Natural killer cell (primary cell): ENCODE measurements at regions not wholly inside any gene's neighbourhood (a gene's known extent, or its start where the extent isn't known, plus 50 kb on each side); places are given as distances from the start of the nearest gene placed in this dataset.

ENCODE experiments used
- ATAC-seq, 3 donors: fragments of 150-1000 bp in 2 of 3; fragments of 200-7000 bp in 1 of 3; cut with Tn5 transposase; 1 replicate in 1 of 3; 2 replicates in 2 of 3; pipeline ENCODE4 v1.10.0; 2021; ENCODE audit warnings: mild to moderate bottlenecking in 2 of 3, moderate library complexity in 2 of 3
- DNase-seq, 2 donors: peaks; one replicate each; pipeline versions ENCODE4 v3.0.0 to v3.0.0-alpha.2; 2013 to 2021; ENCODE audit warnings: mixed read lengths in 1 of 2
- H3K27ac ChIP-seq: one replicate; pipeline ENCODE4 v1.5.1; 2013; ENCODE audit warnings: mild to moderate bottlenecking, low read length
- H3K27me3 ChIP-seq: one replicate; pipeline ENCODE4 v1.6.1; 2013; ENCODE audit warnings: low read length; ENCODE audit not compliant: control insufficient read depth, insufficient read depth
- H3K36me3 ChIP-seq: one replicate; pipeline ENCODE4 v1.6.1; 2013; ENCODE audit warnings: low read length; ENCODE audit not compliant: control insufficient read depth, insufficient read depth
- H3K4me1 ChIP-seq: one replicate; pipeline ENCODE4 v1.6.1; 2013; ENCODE audit warnings: low read length; ENCODE audit not compliant: control insufficient read depth, insufficient read depth
- H3K4me3 ChIP-seq: one replicate; pipeline ENCODE4 v1.5.1; 2013; ENCODE audit warnings: low read length
- H3K9me3 ChIP-seq: one replicate; pipeline ENCODE4 v1.6.1; 2013; ENCODE audit warnings: low read length; ENCODE audit not compliant: control insufficient read depth, insufficient read depth
- H3K27ac Mint-ChIP-seq, 2 donors: one replicate each; pipeline ENCODE4 v1.8.0; 2022; ENCODE audit warnings: mild to moderate bottlenecking in 2 of 2, mixed read lengths in 2 of 2, moderate library complexity in 1 of 2
- H3K27me3 Mint-ChIP-seq, 2 donors: one replicate each; pipeline ENCODE4 v1.8.0; 2022; ENCODE audit warnings: low read depth in 2 of 2, mixed read lengths in 2 of 2
- H3K36me3 Mint-ChIP-seq: one replicate; pipeline ENCODE4 v1.8.0; 2022; ENCODE audit warnings: mixed read lengths
- H3K4me1 Mint-ChIP-seq, 2 donors: one replicate each; pipeline ENCODE4 v1.8.0; 2022; ENCODE audit warnings: mixed read lengths in 2 of 2
- H3K4me3 Mint-ChIP-seq: one replicate; pipeline ENCODE4 v1.8.0; 2022; ENCODE audit warnings: mild to moderate bottlenecking, moderate library complexity, mixed read lengths
- H3K9me3 Mint-ChIP-seq, 2 donors: one replicate each; pipeline ENCODE4 v1.8.0; 2022; ENCODE audit warnings: mixed read lengths in 2 of 2
- CTCF ChIP-seq: fragments of 200-600 bp; IDR thresholded peaks from one replicate; pipeline ENCODE4 v1.8.0; 2022; ENCODE audit warnings: antibody characterized with exemption
- WGBS: methylation state at CpG from one replicate; pipeline ENCODE4 v1.1.7; 2013; ENCODE audit warnings: missing lambda C conversion rate; ENCODE audit not compliant: insufficient coverage; 5-methylcytosine and 5-hydroxymethylcytosine counted together
- intact Hi-C: fragments of 100-400 bp; cut with micrococcal nuclease; formaldehyde crosslinking; loops from one replicate; pipeline ENCODE4 v1.14.2; 2022

- intact Hi-C loops, result no loop called here
- no peak overlapping the region for H3K4me3 Mint-ChIP-seq
- no peak overlapping the region for H3K27ac Mint-ChIP-seq
- no peaks in the 10 kb centered on the region for H3K36me3 ChIP-seq
- no peaks in the 10 kb centered on the region for H3K27me3 Mint-ChIP-seq
- DNase-seq, result no peak
- no peaks in the 10 kb centered on the region for H3K4me1 ChIP-seq
- H3K4me3 ChIP-seq, result no peak overlapping the region
- H3K9me3 Mint-ChIP-seq, result peaks cover 0 to 10% of the 10 kb centered on the region in 2 donors
- H3K27ac ChIP-seq, result no peak overlapping the region
- no peak for ATAC-seq
- 86% methylated on average over 4 of the region's 6 CpGs for WGBS
- no peaks in the 10 kb centered on the region for H3K27me3 ChIP-seq
- no peaks in the 10 kb centered on the region for H3K4me1 Mint-ChIP-seq
- no peaks in the 10 kb centered on the region for H3K9me3 ChIP-seq
- TF ChIP-seq CTCF, result no peak
- H3K36me3 Mint-ChIP-seq, result no peaks in the 10 kb centered on the region
Observed at GRCh38 chr12:114974826-114975639, 291.1 kb upstream of the TBX3 start.

- Mint-ChIP-seq H3K9me3 (peaks cover 0 to 6% of the 10 kb centered on the region in 2 donors), H3K4me3 (no peak overlapping the region), H3K27ac (no peak overlapping the region), H3K36me3 (no peaks in the 10 kb centered on the region), H3K27me3 (no peaks in the 10 kb centered on the region), H3K4me1 (no peaks in the 10 kb centered on the region)
- no peak overlapping the region for H3K4me3 ChIP-seq
- no peaks in the 10 kb centered on the region for H3K9me3 ChIP-seq
- intact Hi-C loops, result no loop called here
- no peaks in the 10 kb centered on the region for H3K27me3 ChIP-seq
- ATAC-seq (no peak), DNase-seq (no peak)
- no peaks in the 10 kb centered on the region for H3K36me3 ChIP-seq
- no peaks in the 10 kb centered on the region for H3K4me1 ChIP-seq
- H3K27ac ChIP-seq, result no peak overlapping the region
- no peak for TF ChIP-seq CTCF
- 68% methylated on average over 2 of the region's 2 CpGs for WGBS
Observed at GRCh38 chr12:114974333-114974732, 290.4 kb upstream of the TBX3 start.

- intact Hi-C loops, result no loop called here
- peaks cover 0 to 5% of the 10 kb centered on the region in 2 donors for H3K9me3 Mint-ChIP-seq
- Histone ChIP-seq H3K27me3 (no peaks in the 10 kb centered on the region), H3K4me3 (no peak overlapping the region), H3K9me3 (peaks cover 2% of the 10 kb centered on the region), H3K27ac (no peak overlapping the region), H3K4me1 (no peaks in the 10 kb centered on the region), H3K36me3 (no peaks in the 10 kb centered on the region)
- 88% methylated on average over 4 of the region's 4 CpGs for WGBS
- H3K36me3 Mint-ChIP-seq, result no peaks in the 10 kb centered on the region
- TF ChIP-seq CTCF, result no peak
- ATAC-seq (no peak), DNase-seq (no peak)
- no peak overlapping the region for H3K4me3 Mint-ChIP-seq
- H3K4me1 Mint-ChIP-seq, result no peaks in the 10 kb centered on the region
- no peak overlapping the region for H3K27ac Mint-ChIP-seq
- no peaks in the 10 kb centered on the region for H3K27me3 Mint-ChIP-seq
Observed at GRCh38 chr12:114968727-114969126, 284.8 kb upstream of the TBX3 start.

GRCh38 chr12:114967151-114967550 lies 283.2 kb upstream of the TBX3 start:
- H3K4me1 ChIP-seq, result no peaks in the 10 kb centered on the region
- peaks cover 2% of the 10 kb centered on the region for H3K9me3 ChIP-seq
- H3K27ac ChIP-seq, result no peak overlapping the region
- no peak overlapping the region for H3K4me3 ChIP-seq
- H3K36me3 Mint-ChIP-seq, result no peaks in the 10 kb centered on the region
- no peak overlapping the region for H3K4me3 Mint-ChIP-seq
- H3K27ac Mint-ChIP-seq, result no peak overlapping the region
- no peaks in the 10 kb centered on the region for H3K27me3 ChIP-seq
- no peak for TF ChIP-seq CTCF
- WGBS, result 83% methylated on average over 5 of the region's 5 CpGs
- ATAC-seq (no peak), DNase-seq (no peak)
- no peaks in the 10 kb centered on the region for H3K4me1 Mint-ChIP-seq
- peaks cover 3% of the 10 kb centered on the region in 2 donors for H3K9me3 Mint-ChIP-seq
- no peaks in the 10 kb centered on the region for H3K36me3 ChIP-seq
- H3K27me3 Mint-ChIP-seq, result no peaks in the 10 kb centered on the region
- intact Hi-C loops, result no loop called here
